Ishikawa (cell line): ENCODE measurements at regions not wholly inside any gene's neighbourhood (a gene's known extent, or its start where the extent isn't known, plus 50 kb on each side); places are given as distances from the start of the nearest gene placed in this dataset.

Experiments used
- CREB1 ChIP-seq: IDR thresholded peaks from 2 replicates; pipeline ENCODE4 v1.6.1; 2012; ENCODE audit warnings: low read depth
- EGR1 ChIP-seq: IDR thresholded peaks from 2 replicates; pipeline ENCODE4 v1.6.1; 2012
- EP300 ChIP-seq: IDR thresholded peaks from 2 replicates; pipeline ENCODE4 v1.6.1; 2012; ENCODE audit warnings: borderline replicate concordance
- FOXM1 ChIP-seq: IDR thresholded peaks from 2 replicates; pipeline ENCODE4 v1.6.1; 2012; ENCODE audit warnings: low read depth, borderline replicate concordance
- NFIC ChIP-seq: IDR thresholded peaks from 2 replicates; pipeline ENCODE4 v1.6.1; 2012
- RAD21 ChIP-seq: IDR thresholded peaks from 2 replicates; pipeline ENCODE4 v1.6.1; 2012; ENCODE audit warnings: low read depth
- TAF1 ChIP-seq: IDR thresholded peaks from 2 replicates; pipeline ENCODE4 v1.6.1; 2012; ENCODE audit warnings: low read depth, mild to moderate bottlenecking
- TCF12 ChIP-seq: IDR thresholded peaks from 2 replicates; pipeline ENCODE4 v1.6.1; 2012; ENCODE audit warnings: low read depth
- TEAD4 ChIP-seq: IDR thresholded peaks from 2 replicates; pipeline ENCODE4 v1.6.1; 2012
- YY1 ChIP-seq: IDR thresholded peaks from 2 replicates; pipeline ENCODE4 v1.6.1; 2012; ENCODE audit warnings: low read depth
- ZBTB7A ChIP-seq: IDR thresholded peaks from 2 replicates; pipeline ENCODE4 v1.6.1; 2012; ENCODE audit warnings: low read depth
- TF ChIP-seq, protein P1 (sequence below): IDR thresholded peaks from 2 replicates; pipeline ENCODE4 v1.6.1; 2012; ENCODE audit warnings: low read depth, mild to moderate bottlenecking
- TF ChIP-seq, protein P2 (sequence below): IDR thresholded peaks from 2 replicates; pipeline ENCODE4 v1.6.1; 2012

DNA sequence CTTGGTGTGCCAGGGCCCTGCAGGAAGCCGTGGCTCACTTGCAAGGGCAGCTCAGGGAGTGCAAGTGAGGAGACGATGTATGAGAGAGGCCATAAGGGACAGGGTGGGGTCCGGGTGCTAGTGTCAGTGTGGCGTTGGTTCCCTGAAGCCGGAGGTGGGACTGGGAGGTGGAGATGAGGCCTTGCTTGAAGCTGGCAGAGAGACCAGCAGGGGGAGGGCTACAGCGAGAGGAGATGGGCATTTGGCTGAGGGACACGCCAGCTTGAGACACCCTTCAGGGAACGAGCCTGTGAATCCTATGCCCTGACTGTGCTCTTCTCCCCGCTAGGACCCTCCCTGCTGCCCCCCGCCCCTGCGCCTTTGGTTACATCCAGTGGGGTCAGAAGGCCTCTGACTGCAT is 529.1 kb downstream of the TCERG1L start:
- TF ChIP-seq, protein P1, sequence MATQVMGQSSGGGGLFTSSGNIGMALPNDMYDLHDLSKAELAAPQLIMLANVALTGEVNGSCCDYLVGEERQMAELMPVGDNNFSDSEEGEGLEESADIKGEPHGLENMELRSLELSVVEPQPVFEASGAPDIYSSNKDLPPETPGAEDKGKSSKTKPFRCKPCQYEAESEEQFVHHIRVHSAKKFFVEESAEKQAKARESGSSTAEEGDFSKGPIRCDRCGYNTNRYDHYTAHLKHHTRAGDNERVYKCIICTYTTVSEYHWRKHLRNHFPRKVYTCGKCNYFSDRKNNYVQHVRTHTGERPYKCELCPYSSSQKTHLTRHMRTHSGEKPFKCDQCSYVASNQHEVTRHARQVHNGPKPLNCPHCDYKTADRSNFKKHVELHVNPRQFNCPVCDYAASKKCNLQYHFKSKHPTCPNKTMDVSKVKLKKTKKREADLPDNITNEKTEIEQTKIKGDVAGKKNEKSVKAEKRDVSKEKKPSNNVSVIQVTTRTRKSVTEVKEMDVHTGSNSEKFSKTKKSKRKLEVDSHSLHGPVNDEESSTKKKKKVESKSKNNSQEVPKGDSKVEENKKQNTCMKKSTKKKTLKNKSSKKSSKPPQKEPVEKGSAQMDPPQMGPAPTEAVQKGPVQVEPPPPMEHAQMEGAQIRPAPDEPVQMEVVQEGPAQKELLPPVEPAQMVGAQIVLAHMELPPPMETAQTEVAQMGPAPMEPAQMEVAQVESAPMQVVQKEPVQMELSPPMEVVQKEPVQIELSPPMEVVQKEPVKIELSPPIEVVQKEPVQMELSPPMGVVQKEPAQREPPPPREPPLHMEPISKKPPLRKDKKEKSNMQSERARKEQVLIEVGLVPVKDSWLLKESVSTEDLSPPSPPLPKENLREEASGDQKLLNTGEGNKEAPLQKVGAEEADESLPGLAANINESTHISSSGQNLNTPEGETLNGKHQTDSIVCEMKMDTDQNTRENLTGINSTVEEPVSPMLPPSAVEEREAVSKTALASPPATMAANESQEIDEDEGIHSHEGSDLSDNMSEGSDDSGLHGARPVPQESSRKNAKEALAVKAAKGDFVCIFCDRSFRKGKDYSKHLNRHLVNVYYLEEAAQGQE = no peak
- TF ChIP-seq CREB1 (no peak), EP300 (no peak), RAD21 (no peak), NFIC (no peak), FOXM1 (no peak), EGR1 (no peak), TAF1 (no peak), YY1 (no peak), TEAD4 (no peak), TCF12 (no peak), ZBTB7A (no peak)
- TF ChIP-seq, protein P2, sequence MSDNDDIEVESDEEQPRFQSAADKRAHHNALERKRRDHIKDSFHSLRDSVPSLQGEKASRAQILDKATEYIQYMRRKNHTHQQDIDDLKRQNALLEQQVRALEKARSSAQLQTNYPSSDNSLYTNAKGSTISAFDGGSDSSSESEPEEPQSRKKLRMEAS = no peak
